ENCODE measurements at regions not wholly inside any gene's neighbourhood (a gene's known extent, or its start where the extent isn't known, plus 50 kb on each side); places are given as distances from the start of the nearest gene placed in this dataset.

GRCh38 chr16:54402873-54403272 is 116.3 kb upstream of the IRX3 start:
- TF ChIP-seq, protein P1, sequence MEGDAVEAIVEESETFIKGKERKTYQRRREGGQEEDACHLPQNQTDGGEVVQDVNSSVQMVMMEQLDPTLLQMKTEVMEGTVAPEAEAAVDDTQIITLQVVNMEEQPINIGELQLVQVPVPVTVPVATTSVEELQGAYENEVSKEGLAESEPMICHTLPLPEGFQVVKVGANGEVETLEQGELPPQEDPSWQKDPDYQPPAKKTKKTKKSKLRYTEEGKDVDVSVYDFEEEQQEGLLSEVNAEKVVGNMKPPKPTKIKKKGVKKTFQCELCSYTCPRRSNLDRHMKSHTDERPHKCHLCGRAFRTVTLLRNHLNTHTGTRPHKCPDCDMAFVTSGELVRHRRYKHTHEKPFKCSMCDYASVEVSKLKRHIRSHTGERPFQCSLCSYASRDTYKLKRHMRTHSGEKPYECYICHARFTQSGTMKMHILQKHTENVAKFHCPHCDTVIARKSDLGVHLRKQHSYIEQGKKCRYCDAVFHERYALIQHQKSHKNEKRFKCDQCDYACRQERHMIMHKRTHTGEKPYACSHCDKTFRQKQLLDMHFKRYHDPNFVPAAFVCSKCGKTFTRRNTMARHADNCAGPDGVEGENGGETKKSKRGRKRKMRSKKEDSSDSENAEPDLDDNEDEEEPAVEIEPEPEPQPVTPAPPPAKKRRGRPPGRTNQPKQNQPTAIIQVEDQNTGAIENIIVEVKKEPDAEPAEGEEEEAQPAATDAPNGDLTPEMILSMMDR (IDR thresholded peaks at IDR 0.05; ENCODE audit: insufficient read depth, missing control alignments), result no peak
- FAIRE-seq, result no peak
- DNase-seq (ENCODE audit: insufficient read length, low spot score), result no peak

DNA sequence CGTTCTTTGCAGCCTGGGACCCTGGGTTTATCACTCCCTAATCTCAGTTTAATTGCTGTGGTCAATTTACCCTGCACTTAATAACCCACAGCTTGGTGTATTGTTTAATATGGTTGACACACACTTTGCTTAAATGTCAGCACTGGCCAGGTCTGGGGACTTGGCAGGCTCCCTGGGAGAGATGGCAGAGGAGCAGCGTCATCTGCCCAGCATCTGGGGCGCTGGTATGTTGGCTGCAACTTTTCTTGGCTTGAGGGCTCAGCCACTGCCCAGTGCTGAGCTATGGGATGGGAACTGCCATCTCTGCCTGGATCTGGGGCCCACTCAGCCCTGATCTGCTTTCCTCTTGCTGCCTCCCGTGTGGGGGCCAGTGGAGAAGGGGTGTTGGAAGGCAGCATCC is 115.7 kb upstream of the IRX3 start:
- no peak for FAIRE-seq
- no peak for DNase-seq (ENCODE audit: insufficient read length, low spot score)
- TF ChIP-seq, protein P1 (IDR thresholded peaks at IDR 0.05; ENCODE audit: insufficient read depth, missing control alignments), result no peak

- no peak for DNase-seq (ENCODE audit: insufficient read length, low spot score)
- FAIRE-seq, result no peak
- TF ChIP-seq, protein P1 (IDR thresholded peaks at IDR 0.05; ENCODE audit: insufficient read depth, missing control alignments), result no peak
These were observed 113.7 kb upstream of the IRX3 start for GRCh38 chr16:54400261-54400660.

DNA sequence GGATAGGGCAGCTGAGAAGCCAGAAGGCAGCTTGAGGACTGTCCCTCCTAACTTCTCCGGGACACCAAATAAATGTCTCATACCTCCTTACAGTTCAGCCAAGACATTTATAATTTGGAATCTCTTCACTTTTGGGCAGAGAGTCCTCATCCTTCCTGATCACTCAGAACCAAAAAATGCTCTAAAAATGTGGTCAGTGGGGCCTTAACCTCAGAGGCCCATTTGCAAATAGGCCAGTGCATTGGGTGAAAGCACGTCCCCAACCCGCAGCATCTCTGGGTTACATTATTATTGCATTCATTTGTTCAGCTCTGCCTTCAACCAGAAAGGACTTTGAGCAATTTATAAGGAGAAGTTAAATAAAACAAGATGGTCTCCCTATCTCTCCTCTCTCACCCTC is 112.4 kb upstream of the IRX3 start:
- TF ChIP-seq, protein P1 (IDR thresholded peaks at IDR 0.05; ENCODE audit: insufficient read depth, missing control alignments), result no peak
- no peak for DNase-seq (ENCODE audit: insufficient read length, low spot score)
- no peak for FAIRE-seq

DNA sequence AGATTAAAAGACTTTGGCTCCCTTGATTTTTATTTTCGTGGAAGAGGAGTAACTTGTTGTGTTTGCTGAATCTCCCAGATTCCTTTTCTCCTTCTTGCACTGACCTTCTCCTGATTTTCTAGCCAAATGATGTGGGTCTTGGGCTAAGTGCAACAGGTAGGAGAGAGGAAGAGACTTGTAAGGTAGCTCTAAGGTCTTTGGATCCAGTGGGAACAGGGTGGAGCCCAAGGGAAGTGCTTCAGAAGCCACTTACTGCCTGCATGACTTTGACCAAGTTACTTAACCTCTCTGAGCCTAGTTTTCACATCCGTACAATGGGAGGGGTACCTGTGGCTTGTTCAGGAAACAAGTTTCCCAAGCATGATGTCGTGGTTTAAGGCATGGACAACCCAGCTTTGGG is 111.3 kb upstream of the IRX3 start:
- DNase-seq (ENCODE audit: insufficient read length, low spot score) (no peak), FAIRE-seq (no peak)
- TF ChIP-seq, protein P1 (IDR thresholded peaks at IDR 0.05; ENCODE audit: insufficient read depth, missing control alignments), result no peak

GRCh38 chr16:54397190-54397835 is 110.7 kb upstream of the IRX3 start:
- FAIRE-seq (no peak), DNase-seq (ENCODE audit: insufficient read length, low spot score) (no peak)
- TF ChIP-seq, protein P1 (IDR thresholded peaks at IDR 0.05; ENCODE audit: insufficient read depth, missing control alignments), result no peak

GRCh38 chr16:54389836-54390494 is 103.4 kb upstream of the IRX3 start:
- TF ChIP-seq, protein P1 (IDR thresholded peaks at IDR 0.05; ENCODE audit: insufficient read depth, missing control alignments), result no peak
- FAIRE-seq, result no peak
- DNase-seq (ENCODE audit: insufficient read length, low spot score), result no peak
